Nephron progenitor cell (in vitro differentiated cells): ENCODE measurements at regions not wholly inside any gene's neighbourhood (a gene's known extent, or its start where the extent isn't known, plus 50 kb on each side); places are given as distances from the start of the nearest gene placed in this dataset.

ENCODE experiments used
- DNase-seq: peaks from one replicate; pipeline ENCODE4 v3.0.0; 2021
- H3K27ac Mint-ChIP-seq: 2 replicates; pipeline ENCODE4 v1.8.0; 2021; ENCODE audit warnings: mild to moderate bottlenecking, moderate library complexity, mixed read lengths
- H3K27me3 Mint-ChIP-seq: 2 replicates; pipeline ENCODE4 v1.8.0; 2021; ENCODE audit warnings: mild to moderate bottlenecking, low read depth, mixed read lengths; ENCODE audit not compliant: poor library complexity
- H3K36me3 Mint-ChIP-seq: 2 replicates; pipeline ENCODE4 v1.8.0; 2021; ENCODE audit warnings: low read depth, mixed read lengths
- H3K4me1 Mint-ChIP-seq: 2 replicates; pipeline ENCODE4 v1.8.0; 2021; ENCODE audit warnings: mixed read lengths
- H3K4me3 Mint-ChIP-seq: 2 replicates; pipeline ENCODE4 v1.8.0; 2021; ENCODE audit warnings: mild to moderate bottlenecking, moderate library complexity, mixed read lengths
- H3K9me3 Mint-ChIP-seq: 2 replicates; pipeline ENCODE4 v1.8.0; 2021; ENCODE audit warnings: mild to moderate bottlenecking, moderate library complexity, mixed read lengths
- TF ChIP-seq, protein P1 (sequence below): fragments of 200-600 bp; sonication (generic); IDR thresholded peaks from 2 replicates; pipeline ENCODE4 v1.5.0; 2021; ENCODE audit warnings: antibody characterized with exemption

DNA sequence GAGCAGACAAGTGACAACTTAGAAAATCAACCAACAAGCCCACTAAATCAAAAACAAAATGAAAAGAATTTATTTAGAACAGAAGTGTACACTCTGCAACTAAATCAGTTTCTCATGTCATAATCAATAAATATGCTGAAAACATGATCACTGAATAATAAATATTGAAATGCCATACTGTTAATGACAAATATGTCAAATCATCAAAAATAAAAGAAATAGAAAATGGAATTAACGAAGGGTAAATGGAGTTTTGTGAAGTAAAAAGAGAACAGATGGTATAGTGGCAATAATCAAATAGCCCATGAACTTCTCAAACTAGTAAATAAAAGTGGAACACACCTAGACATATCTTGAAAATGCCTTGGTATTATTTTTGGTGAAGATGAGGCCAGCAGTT, 744.9 kb downstream of the TAF11L14 start:
- TF ChIP-seq, protein P1, sequence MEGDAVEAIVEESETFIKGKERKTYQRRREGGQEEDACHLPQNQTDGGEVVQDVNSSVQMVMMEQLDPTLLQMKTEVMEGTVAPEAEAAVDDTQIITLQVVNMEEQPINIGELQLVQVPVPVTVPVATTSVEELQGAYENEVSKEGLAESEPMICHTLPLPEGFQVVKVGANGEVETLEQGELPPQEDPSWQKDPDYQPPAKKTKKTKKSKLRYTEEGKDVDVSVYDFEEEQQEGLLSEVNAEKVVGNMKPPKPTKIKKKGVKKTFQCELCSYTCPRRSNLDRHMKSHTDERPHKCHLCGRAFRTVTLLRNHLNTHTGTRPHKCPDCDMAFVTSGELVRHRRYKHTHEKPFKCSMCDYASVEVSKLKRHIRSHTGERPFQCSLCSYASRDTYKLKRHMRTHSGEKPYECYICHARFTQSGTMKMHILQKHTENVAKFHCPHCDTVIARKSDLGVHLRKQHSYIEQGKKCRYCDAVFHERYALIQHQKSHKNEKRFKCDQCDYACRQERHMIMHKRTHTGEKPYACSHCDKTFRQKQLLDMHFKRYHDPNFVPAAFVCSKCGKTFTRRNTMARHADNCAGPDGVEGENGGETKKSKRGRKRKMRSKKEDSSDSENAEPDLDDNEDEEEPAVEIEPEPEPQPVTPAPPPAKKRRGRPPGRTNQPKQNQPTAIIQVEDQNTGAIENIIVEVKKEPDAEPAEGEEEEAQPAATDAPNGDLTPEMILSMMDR: no peak
- Mint-ChIP-seq H3K27ac (no peak overlapping the region), H3K27me3 (peaks cover 6% of the 10 kb centered on the region), H3K36me3 (no peaks in the 10 kb centered on the region), H3K4me3 (no peak overlapping the region), H3K4me1 (peaks cover 14% of the 10 kb centered on the region), H3K9me3 (peaks cover 3% of the 10 kb centered on the region)
- no peak for DNase-seq

DNA sequence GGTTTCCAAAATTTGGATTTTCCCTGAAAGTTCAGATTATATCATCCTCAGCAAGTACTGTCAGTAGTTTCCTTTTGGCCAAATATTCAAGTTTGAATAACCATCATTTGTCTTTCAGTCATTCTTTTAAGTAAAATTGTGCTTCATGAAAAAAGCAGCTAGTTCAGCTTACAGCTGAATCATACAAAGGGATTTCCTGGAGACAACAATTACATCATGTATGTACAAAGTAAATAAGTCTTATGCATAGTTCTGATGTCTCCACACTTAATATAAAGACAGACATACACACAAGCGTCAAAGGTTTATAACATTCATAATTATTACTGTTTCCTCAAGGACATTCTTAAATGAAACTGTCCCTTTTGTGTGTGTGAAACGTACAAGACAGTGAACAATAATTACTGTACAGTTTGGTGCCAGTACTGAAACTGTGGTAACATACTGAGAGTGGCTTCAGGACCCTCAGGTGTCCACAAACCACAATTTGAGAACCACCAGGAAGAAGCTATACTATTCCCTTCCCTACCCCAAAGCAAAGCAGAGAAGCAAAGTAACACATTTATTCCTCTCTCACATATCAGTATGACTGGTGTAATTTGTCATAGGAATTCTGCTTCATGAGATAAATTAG, 746.6 kb downstream of the TAF11L14 start:
- H3K27me3 Mint-ChIP-seq: peaks cover 6% of the 10 kb centered on the region
- TF ChIP-seq, protein P1: no peak
- no peak overlapping the region for H3K4me3 Mint-ChIP-seq
- no peaks in the 10 kb centered on the region for H3K36me3 Mint-ChIP-seq
- no peak for DNase-seq
- peaks cover 11% of the 10 kb centered on the region for H3K4me1 Mint-ChIP-seq
- H3K27ac Mint-ChIP-seq: no peak overlapping the region
- H3K9me3 Mint-ChIP-seq: peaks cover 3% of the 10 kb centered on the region

DNA sequence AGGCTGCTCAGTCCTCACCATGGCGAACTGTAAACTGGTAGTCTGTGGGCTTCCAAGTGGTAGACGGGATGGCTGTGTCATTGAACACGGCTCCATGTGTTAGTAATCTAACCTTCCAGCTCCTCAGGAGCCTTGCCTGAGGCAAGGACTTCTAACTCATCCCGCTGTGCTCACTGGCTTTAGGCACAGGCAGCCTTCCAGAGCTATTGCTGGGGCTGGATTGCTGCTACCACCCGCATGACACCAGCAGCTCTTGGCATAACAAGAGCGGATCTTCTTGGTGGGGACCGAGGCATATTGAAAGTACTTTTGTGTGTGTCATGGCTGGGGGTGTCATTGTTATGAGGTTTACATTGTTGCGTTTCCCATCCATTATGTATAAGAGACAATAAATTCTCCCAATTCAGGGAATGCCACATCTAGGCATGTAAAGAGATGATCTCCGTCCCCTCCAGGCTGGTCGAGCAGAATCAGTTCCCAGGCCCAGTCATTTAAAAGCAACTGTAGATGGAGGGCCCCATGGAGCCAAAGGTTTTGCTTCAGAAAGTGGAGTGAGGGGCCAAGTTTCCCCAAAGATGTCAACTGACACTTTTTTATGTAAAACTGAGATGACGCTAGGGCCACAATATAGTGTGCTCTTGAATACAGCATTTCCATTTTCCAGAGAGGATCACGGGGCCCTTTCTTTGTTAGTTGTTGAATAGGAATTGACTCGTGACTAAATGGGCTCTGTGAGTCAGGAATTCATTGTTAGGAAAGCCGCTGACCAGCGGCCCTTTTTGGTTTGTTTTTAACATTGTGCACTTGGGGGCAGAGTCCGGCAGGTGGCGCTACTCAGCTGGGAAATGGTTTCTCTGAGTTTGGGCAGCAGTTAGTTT, 759.5 kb downstream of the TAF11L14 start:
- Mint-ChIP-seq H3K4me3 (no peak overlapping the region), H3K27me3 (no peaks in the 10 kb centered on the region), H3K9me3 (peaks cover 4% of the 10 kb centered on the region), H3K27ac (no peak overlapping the region), H3K36me3 (peaks cover 2% of the 10 kb centered on the region), H3K4me1 (peaks cover 23% of the 10 kb centered on the region)
- TF ChIP-seq, protein P1: peak; percentile 88
- DNase-seq: peak; percentile 81

DNA sequence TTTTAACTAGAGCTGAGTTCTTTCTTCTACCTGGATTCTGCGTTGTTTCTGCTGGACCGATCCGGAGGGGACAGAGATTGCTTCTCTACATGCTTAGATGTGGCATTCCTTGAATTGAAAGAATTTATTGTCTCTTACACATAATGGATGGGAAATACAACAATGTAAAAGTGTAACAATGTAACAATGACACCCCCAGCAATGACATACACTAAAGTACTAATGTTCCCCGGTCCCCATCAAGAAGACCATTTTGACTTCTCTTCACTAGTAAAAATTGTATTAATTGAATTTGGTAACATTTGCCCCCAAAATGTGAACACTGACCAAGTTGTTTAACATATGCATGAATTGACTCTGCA, 760.2 kb downstream of the TAF11L14 start:
- DNase-seq: no peak
- H3K27ac Mint-ChIP-seq: no peak overlapping the region
- H3K4me1 Mint-ChIP-seq: peaks cover 23% of the 10 kb centered on the region
- peaks cover 5% of the 10 kb centered on the region for H3K36me3 Mint-ChIP-seq
- no peak overlapping the region for H3K4me3 Mint-ChIP-seq
- peaks cover 9% of the 10 kb centered on the region for H3K9me3 Mint-ChIP-seq
- H3K27me3 Mint-ChIP-seq: no peaks in the 10 kb centered on the region
- TF ChIP-seq, protein P1: no peak

DNA sequence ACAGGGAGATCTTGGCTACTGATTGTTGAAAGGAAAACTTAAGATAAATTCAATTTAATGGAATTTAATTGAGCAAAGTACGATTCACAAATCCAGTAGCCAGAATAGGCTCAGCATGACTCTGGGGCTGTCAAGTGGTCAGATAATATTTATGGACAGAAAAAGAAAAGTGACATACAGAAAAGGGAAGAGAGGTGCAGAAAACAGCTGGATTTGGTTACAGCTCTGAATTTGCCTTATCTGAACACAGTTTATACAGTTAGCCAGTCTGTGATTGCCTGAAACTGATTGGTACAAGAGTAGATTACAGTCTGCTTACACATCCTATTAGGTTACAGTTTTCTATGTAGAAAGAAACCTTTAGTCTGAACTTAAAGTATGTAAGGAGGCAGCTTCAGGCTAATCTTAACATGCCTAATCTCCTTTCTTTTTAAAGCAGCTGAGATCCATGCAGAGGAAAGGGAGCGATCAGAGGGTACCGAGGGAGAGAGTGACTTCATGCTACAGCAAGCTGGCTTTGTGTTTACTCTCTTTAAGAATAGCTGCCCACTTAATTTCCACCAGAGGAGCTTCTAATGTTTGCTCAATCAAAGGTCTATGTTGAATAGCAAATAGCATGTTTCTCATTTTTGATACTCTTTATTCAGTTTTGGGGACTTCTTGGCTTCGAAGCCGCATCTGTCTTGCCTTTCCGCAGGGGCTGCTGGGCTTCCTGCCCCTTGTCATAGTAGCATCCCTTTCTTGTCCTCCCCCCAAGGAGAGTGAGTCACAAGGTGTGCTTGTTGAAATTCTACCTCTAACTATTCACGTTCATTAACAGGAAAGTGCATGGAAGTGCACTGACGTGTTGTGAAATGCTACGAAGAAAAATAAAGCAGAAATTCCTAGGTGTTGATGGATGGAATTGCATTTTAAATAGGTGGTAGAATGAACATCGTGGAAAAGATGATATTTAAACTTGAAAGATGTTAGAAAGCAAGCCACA, 761.2 kb downstream of the TAF11L14 start:
- Mint-ChIP-seq H3K9me3 (peaks cover 13% of the 10 kb centered on the region), H3K36me3 (peaks cover 5% of the 10 kb centered on the region), H3K4me1 (peaks cover 23% of the 10 kb centered on the region), H3K27me3 (no peaks in the 10 kb centered on the region), H3K27ac (no peak overlapping the region), H3K4me3 (no peak overlapping the region)
- TF ChIP-seq, protein P1: no peak
- no peak for DNase-seq
